Muscle layer of colon (tissue), 2 donors: ENCODE measurements at regions not wholly inside any gene's neighbourhood (a gene's known extent, or its start where the extent isn't known, plus 50 kb on each side); places are given as distances from the start of the nearest gene placed in this dataset.

Experiments used
- H3K27ac ChIP-seq: one replicate; pipeline ENCODE4 v1.7.0; 2013; ENCODE audit warnings: low read depth, mild to moderate bottlenecking, low read length, moderate library complexity
- H3K27me3 ChIP-seq, 2 donors: one replicate each; pipeline ENCODE4 v1.7.0; 2013; ENCODE audit warnings: low read length in 2 of 2, mild to moderate bottlenecking in 2 of 2; ENCODE audit not compliant: insufficient read depth in 2 of 2, control insufficient read depth in 1 of 2
- H3K36me3 ChIP-seq: one replicate; pipeline ENCODE4 v1.7.0; 2013; ENCODE audit warnings: mild to moderate bottlenecking, low read length; ENCODE audit not compliant: insufficient read depth
- H3K4me1 ChIP-seq: one replicate; pipeline ENCODE4 v1.7.0; 2013; ENCODE audit warnings: mild to moderate bottlenecking, low read length; ENCODE audit not compliant: insufficient read depth
- H3K4me3 ChIP-seq, 2 donors: one replicate each; pipeline ENCODE4 v1.7.0; 2013; ENCODE audit warnings: low read length in 2 of 2, low read depth in 1 of 2, mild to moderate bottlenecking in 1 of 2, moderate library complexity in 1 of 2
- H3K9ac ChIP-seq: one replicate; pipeline ENCODE4 v1.7.0; 2013; ENCODE audit warnings: low read length
- H3K9me3 ChIP-seq: one replicate; pipeline ENCODE4 v1.7.0; 2013; ENCODE audit warnings: mild to moderate bottlenecking, low read length
- donor health status: abdominal sarcoma.
- donor health status: Adenocarcinoma of cecum.

- no peaks in the 10 kb centered on the region for H3K36me3 ChIP-seq
- H3K4me3 ChIP-seq = no peak overlapping the region
- no peak overlapping the region for H3K9ac ChIP-seq
- no peaks in the 10 kb centered on the region for H3K27me3 ChIP-seq
- no peak overlapping the region for H3K27ac ChIP-seq
- no peaks in the 10 kb centered on the region for H3K9me3 ChIP-seq
- no peaks in the 10 kb centered on the region for H3K4me1 ChIP-seq
Observed at GRCh38 chr5:173457482-173457881, 129.3 kb upstream of the STC2 start.

DNA sequence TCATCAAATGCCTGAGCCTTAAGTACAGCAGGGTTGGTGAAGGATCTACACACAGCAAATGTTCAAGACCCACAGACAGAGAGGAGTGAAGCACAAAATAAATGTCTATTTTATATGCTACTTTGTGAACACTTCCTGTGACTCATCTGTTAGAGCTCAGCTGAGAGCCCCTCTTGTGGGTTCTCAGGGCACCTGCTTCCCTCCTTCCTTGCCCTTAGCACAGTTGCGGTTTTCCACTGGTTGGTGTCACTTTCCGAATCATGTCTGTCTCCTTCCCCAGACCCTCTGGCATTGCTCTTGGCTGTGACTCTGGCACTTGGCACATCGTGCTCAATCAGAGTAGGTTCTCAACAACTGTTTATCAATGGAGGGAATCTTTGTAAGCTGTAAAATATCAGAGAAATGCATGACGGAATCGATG, 128.5 kb upstream of the STC2 start:
- Histone ChIP-seq H3K9ac (no peak overlapping the region), H3K4me3 (no peak overlapping the region), H3K27ac (no peak overlapping the region), H3K9me3 (no peaks in the 10 kb centered on the region), H3K4me1 (no peaks in the 10 kb centered on the region), H3K36me3 (no peaks in the 10 kb centered on the region), H3K27me3 (no peaks in the 10 kb centered on the region)

DNA sequence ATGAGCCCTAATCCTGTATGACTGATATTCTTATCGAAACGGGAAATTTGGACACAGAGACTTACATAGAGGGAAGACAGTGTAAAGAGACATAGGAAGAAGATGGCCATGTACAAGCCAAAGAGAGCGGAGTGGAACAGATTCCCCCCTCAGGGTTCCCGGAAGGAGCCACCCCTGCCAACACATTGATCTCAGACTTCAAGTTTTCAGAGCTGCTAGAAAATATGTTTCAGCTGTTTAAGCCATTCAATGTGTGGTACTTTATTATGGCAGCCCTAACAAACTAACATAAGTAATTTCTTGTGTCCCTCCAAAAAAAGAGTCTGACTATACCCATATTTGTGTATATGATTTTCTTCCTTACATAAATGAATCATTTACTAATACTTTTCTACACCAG, 128.0 kb upstream of the STC2 start:
- no peaks in the 10 kb centered on the region for H3K9me3 ChIP-seq
- H3K4me1 ChIP-seq = no peaks in the 10 kb centered on the region
- H3K4me3 ChIP-seq = no peak overlapping the region
- H3K27ac ChIP-seq = no peak overlapping the region
- H3K27me3 ChIP-seq = no peaks in the 10 kb centered on the region
- no peaks in the 10 kb centered on the region for H3K36me3 ChIP-seq
- no peak overlapping the region for H3K9ac ChIP-seq

DNA sequence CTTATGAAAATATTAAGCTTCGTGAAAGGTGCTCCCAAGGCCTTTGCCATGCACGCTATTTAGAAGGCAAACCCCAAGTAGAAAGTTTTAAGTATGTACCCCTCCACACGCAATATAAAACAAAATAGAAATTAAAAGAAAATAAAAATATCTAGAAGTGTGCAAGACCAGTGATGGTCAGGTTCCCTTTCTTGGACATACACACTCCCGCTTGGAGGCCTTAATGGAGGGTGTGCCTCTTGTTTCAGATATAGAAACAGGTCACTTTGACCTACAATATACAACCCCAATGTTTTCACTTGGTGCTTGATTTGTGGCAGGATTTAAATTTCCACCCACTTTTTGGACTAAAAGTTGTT, 127.4 kb upstream of the STC2 start:
- no peak overlapping the region for H3K9ac ChIP-seq
- H3K36me3 ChIP-seq = no peaks in the 10 kb centered on the region
- H3K27ac ChIP-seq = no peak overlapping the region
- no peaks in the 10 kb centered on the region for H3K4me1 ChIP-seq
- no peaks in the 10 kb centered on the region for H3K27me3 ChIP-seq
- H3K4me3 ChIP-seq = no peak overlapping the region
- H3K9me3 ChIP-seq = no peaks in the 10 kb centered on the region

GRCh38 chr5:173454736-173455598, 126.8 kb upstream of the STC2 start:
- H3K27ac ChIP-seq = no peak overlapping the region

GRCh38 chr5:173454361-173454735, 126.1 kb upstream of the STC2 start:
- no peak overlapping the region for H3K4me3 ChIP-seq
- no peaks in the 10 kb centered on the region for H3K36me3 ChIP-seq
- no peaks in the 10 kb centered on the region for H3K9me3 ChIP-seq
- no peaks in the 10 kb centered on the region for H3K4me1 ChIP-seq
- H3K27me3 ChIP-seq = no peaks in the 10 kb centered on the region
- H3K27ac ChIP-seq = no peak overlapping the region
- H3K9ac ChIP-seq = no peak overlapping the region

More at GRCh38 chr5:173454736-173455598, 126.8 kb upstream of the STC2 start:
- Histone ChIP-seq H3K9me3 (no peaks in the 10 kb centered on the region), H3K9ac (no peak overlapping the region), H3K4me1 (no peaks in the 10 kb centered on the region), H3K27me3 (no peaks in the 10 kb centered on the region), H3K4me3 (no peak overlapping the region), H3K36me3 (no peaks in the 10 kb centered on the region)

DNA sequence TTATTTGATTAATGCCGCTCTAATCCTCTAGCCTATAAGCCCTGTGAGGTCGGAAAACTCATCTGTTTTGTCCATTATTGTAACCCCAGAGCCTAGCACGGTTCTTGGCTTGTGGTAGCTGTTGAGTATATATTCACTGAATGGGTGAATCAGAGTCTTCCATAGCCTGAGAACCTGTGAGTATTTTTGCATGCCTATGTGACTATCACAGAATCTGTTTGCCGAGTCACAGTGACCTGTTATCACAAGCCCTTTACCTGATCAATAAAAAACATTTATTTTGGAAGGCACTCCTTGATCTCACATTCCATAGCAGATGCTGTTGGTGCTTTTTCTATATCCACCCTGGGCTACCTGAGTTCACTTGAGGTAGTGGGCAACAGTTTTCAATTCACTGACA, 125.0 kb upstream of the STC2 start:
- no peaks in the 10 kb centered on the region for H3K9me3 ChIP-seq
- no peak overlapping the region for H3K27ac ChIP-seq
- no peaks in the 10 kb centered on the region for H3K4me1 ChIP-seq
- no peak overlapping the region for H3K9ac ChIP-seq
- no peaks in the 10 kb centered on the region for H3K27me3 ChIP-seq
- H3K4me3 ChIP-seq = no peak overlapping the region
- H3K36me3 ChIP-seq = no peaks in the 10 kb centered on the region

DNA sequence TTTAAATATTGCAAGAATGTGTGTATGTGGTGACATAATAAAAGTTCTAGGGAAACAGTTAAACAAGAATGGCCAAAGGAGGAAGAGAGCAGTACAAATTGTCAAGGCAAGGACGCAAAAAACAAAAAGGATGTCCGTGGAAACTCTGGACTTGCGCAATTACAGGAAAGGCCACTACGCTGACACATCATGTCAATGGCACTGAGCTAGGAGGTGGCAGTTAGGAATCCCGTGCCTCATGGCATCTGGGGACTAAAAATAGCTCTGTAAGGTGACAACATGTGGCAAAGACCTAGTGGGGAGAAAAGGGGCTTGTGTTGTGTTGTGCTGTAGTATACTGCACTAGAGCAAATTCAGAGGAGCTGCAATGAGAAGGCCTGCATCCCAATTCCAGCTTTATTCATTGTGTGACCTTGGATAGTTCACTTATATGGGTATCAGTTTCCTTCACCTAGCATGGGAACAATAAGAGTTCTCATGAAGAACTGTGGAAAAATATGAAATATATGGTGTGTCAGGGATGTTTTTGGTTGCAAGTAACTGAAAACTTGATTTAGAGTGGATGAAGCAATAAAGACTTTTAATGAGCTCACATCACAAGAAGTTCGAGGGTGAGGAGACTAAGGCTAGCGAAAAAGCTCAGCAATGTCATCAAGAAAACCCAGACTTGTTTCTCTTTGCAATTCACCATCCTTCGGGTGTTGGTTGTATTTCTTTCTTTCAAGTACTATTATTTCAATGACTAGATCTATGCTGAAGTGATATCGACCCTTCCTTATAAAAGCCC, 124.1 kb upstream of the STC2 start:
- Histone ChIP-seq H3K9ac (no peak overlapping the region), H3K27me3 (no peaks in the 10 kb centered on the region), H3K4me3 (no peak overlapping the region), H3K4me1 (no peaks in the 10 kb centered on the region), H3K27ac (no peak overlapping the region), H3K36me3 (no peaks in the 10 kb centered on the region), H3K9me3 (no peaks in the 10 kb centered on the region)

- Histone ChIP-seq H3K4me1 (no peaks in the 10 kb centered on the region), H3K36me3 (no peaks in the 10 kb centered on the region), H3K27me3 (no peaks in the 10 kb centered on the region), H3K27ac (no peak overlapping the region), H3K4me3 (no peak overlapping the region), H3K9me3 (no peaks in the 10 kb centered on the region), H3K9ac (no peak overlapping the region)
Observed at GRCh38 chr5:173451651-173452050, 123.4 kb upstream of the STC2 start.

DNA sequence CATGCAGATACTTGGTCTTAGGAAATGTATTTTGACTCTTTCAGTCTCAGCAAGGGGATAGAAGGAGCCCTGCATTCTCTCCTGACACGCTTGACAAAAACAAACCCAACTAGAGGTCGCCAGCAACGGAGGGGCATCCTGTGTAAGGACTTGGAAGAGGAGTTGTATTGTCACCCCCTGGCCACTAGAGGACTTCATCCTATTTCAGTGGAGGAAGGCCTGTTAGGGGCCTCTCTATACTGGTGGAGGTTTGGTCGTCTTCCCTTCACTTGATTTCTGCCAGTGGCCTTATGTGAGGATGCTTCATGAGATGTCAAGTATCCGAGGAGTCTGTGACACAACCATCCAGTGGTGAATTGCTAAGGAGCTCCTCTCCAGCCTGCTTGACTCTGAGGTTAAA, 122.8 kb upstream of the STC2 start:
- no peaks in the 10 kb centered on the region for H3K27me3 ChIP-seq
- H3K4me1 ChIP-seq = no peaks in the 10 kb centered on the region
- no peak overlapping the region for H3K4me3 ChIP-seq
- no peak overlapping the region for H3K9ac ChIP-seq
- no peaks in the 10 kb centered on the region for H3K9me3 ChIP-seq
- H3K27ac ChIP-seq = no peak overlapping the region
- no peaks in the 10 kb centered on the region for H3K36me3 ChIP-seq

GRCh38 chr5:173450188-173450587, 122.0 kb upstream of the STC2 start:
- Histone ChIP-seq H3K36me3 (no peaks in the 10 kb centered on the region), H3K27me3 (no peaks in the 10 kb centered on the region), H3K4me1 (no peaks in the 10 kb centered on the region), H3K9me3 (no peaks in the 10 kb centered on the region), H3K4me3 (no peak overlapping the region), H3K27ac (no peak overlapping the region), H3K9ac (no peak overlapping the region)
